GM23248 (cell line): ENCODE measurements at regions not wholly inside any gene's neighbourhood (a gene's known extent, or its start where the extent isn't known, plus 50 kb on each side); places are given as distances from the start of the nearest gene placed in this dataset.

Source experiments
- EZH2 ChIP-seq: fragments of 200-600 bp; sonication (generic); IDR thresholded peaks from 2 replicates; pipeline ENCODE4 v1.6.1; 2018; ENCODE audit warnings: antibody characterized with exemption, mild to moderate bottlenecking; ENCODE audit not compliant: insufficient read depth, poor library complexity, severe bottlenecking
- EZH2phosphoT487 ChIP-seq: fragments of 200-600 bp; sonication (generic); IDR thresholded peaks from 2 replicates; pipeline ENCODE4 v1.6.1; 2018; ENCODE audit warnings: antibody characterized with exemption, moderate library complexity, mild to moderate bottlenecking, low read depth; ENCODE audit not compliant: insufficient read depth

DNA sequence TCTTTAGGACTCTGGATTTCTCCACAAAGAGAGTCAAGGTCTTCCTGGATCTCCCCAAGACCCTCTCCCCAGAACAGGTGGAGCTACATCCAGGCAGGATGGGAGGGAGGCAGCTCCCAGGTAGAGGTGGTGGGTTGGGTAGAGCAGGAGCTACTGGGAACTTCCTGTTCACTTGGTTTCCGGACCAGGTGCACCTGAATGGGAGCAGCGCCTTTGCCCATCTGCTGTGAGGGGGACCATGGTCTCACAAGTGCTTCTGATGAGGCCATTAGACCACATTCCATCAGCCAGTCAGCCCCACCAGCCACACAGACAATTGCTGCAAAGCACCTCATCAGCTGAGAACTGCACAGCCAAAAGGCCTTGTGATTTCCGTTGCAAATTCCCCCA, 188.8 kb downstream of the MATN1 start:
- TF ChIP-seq EZH2 = no peak
- no peak for TF ChIP-seq EZH2phosphoT487
